NCI-H2196 treated with DMSO at 0.1 percent for 48 hours (cell line): ENCODE measurements at regions not wholly inside any gene's neighbourhood (a gene's known extent, or its start where the extent isn't known, plus 50 kb on each side); places are given as distances from the start of the nearest gene placed in this dataset.

Experiments used
- DNase-seq: peaks from one replicate; lab custom pipeline; 2025; ENCODE audit not compliant: unreplicated experiment; lab: John Stamatoyannopoulos, UW

GRCh38 chr9:107163370-107163769 is 119.7 kb upstream of the RAD23B start:
- no peak for DNase-seq

GRCh38 chr9:107169796-107170195 is 113.3 kb upstream of the RAD23B start:
- no peak for DNase-seq

- DNase-seq = no peak
Measured at GRCh38 chr9:107170801-107171200, 112.3 kb upstream of the RAD23B start.

- DNase-seq = peak; percentile 56
Measured at GRCh38 chr9:107172160-107172978, 110.7 kb upstream of the RAD23B start.

GRCh38 chr9:107172979-107173347 is 110.1 kb upstream of the RAD23B start:
- DNase-seq = no peak

GRCh38 chr9:107173422-107174180 is 109.5 kb upstream of the RAD23B start:
- no peak for DNase-seq

GRCh38 chr9:107174441-107174840 is 108.6 kb upstream of the RAD23B start:
- no peak for DNase-seq

- no peak for DNase-seq
Measured at GRCh38 chr9:107175041-107175440, 108.0 kb upstream of the RAD23B start.

- DNase-seq = no peak
Measured at GRCh38 chr9:107175816-107176435, 107.2 kb upstream of the RAD23B start.

- no peak for DNase-seq
Measured at GRCh38 chr9:107176436-107177151, 106.5 kb upstream of the RAD23B start.

GRCh38 chr9:107177243-107177839 is 105.7 kb upstream of the RAD23B start:
- no peak for DNase-seq

- DNase-seq = no peak
Measured at GRCh38 chr9:107177857-107178256, 105.2 kb upstream of the RAD23B start.

- no peak for DNase-seq
Measured at GRCh38 chr9:107178293-107178692, 104.8 kb upstream of the RAD23B start.

GRCh38 chr9:107180206-107180605 is 102.9 kb upstream of the RAD23B start:
- DNase-seq = no peak

- DNase-seq = no peak
Measured at GRCh38 chr9:107183176-107183575, 99.9 kb upstream of the RAD23B start.

GRCh38 chr9:107188376-107188775 is 94.7 kb upstream of the RAD23B start:
- no peak for DNase-seq

- DNase-seq = no peak
Measured at GRCh38 chr9:107190061-107190935, 92.8 kb upstream of the RAD23B start.

- no peak for DNase-seq
Measured at GRCh38 chr9:107190936-107191290, 92.2 kb upstream of the RAD23B start.

- no peak for DNase-seq
Measured at GRCh38 chr9:107193251-107193650, 89.8 kb upstream of the RAD23B start.

GRCh38 chr9:107198718-107199117 is 84.4 kb upstream of the RAD23B start:
- no peak for DNase-seq
